Activated B cell treated with CpG ODN at 0.5 μM for 24 hours (primary cell): ENCODE measurements at regions not wholly inside any gene's neighbourhood (a gene's known extent, or its start where the extent isn't known, plus 50 kb on each side); places are given as distances from the start of the nearest gene placed in this dataset.

Experiments used
- ATAC-seq: fragments of 200-7000 bp; cut with Tn5 transposase; one replicate; pipeline ENCODE4 v1.10.0; 2021; ENCODE audit warnings: low read depth, mild to moderate bottlenecking, moderate library complexity
- CTCF ChIA-PET: fragments of 350-600 bp; sonication (Branson Sonifier 250); formaldehyde crosslinking; loops from one replicate; lab custom pipeline; 2021; ENCODE audit warnings: antibody characterized with exemption; lab: Charles Lee
- POLR2A ChIA-PET: fragments of 350-600 bp; sonication (Branson Sonifier 250); formaldehyde crosslinking; loops from one replicate; lab custom pipeline; 2021; ENCODE audit warnings: antibody characterized with exemption; lab: Charles Lee
- DNase-seq: peaks from one replicate; pipeline ENCODE4 v3.0.0; 2022
- H3K27ac Mint-ChIP-seq: one replicate; pipeline ENCODE4 v1.8.0; 2020; ENCODE audit warnings: mixed read lengths
- H3K27me3 Mint-ChIP-seq: one replicate; pipeline ENCODE4 v1.8.0; 2021; ENCODE audit warnings: mixed read lengths
- H3K36me3 Mint-ChIP-seq: one replicate; pipeline ENCODE4 v1.8.0; 2021; ENCODE audit warnings: low read depth, mixed read lengths
- H3K4me1 Mint-ChIP-seq: one replicate; pipeline ENCODE4 v1.8.0; 2021; ENCODE audit warnings: mixed read lengths
- H3K4me3 Mint-ChIP-seq: one replicate; pipeline ENCODE4 v1.8.0; 2020; ENCODE audit warnings: mild to moderate bottlenecking, mixed read lengths
- H3K9me3 Mint-ChIP-seq: one replicate; pipeline ENCODE4 v1.8.0; 2020; ENCODE audit warnings: mixed read lengths
- CTCF ChIP-seq: fragments of 200-600 bp; IDR thresholded peaks from one replicate; pipeline ENCODE4 v1.8.0; 2022; ENCODE audit warnings: antibody characterized with exemption, mild to moderate bottlenecking
- intact Hi-C: fragments of 100-400 bp; cut with micrococcal nuclease; formaldehyde crosslinking; loops from one replicate; pipeline ENCODE4 v1.15.1; 2024

DNA sequence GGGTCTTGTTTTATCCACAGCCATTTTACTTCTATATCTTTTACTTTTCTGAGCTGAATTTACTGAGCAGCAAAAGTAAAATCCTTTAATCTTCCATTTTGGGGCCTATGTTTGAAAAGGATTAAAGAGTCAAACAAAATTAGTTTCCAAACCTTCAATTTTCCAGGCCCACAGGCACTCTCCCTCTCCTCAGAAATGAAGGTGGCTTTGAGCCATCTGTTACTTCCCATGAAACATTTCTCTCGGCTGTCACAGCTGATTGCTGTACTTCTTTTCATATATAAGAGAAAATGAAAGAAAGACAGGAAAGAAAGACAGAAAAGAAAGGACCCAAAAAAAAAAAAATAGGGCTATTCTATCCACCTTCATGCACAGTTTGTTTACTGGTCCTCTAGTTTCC lies 194.9 kb downstream of the LACC1 start:
- Mint-ChIP-seq H3K4me3 (no peak overlapping the region), H3K27ac (no peak overlapping the region), H3K4me1 (no peaks in the 10 kb centered on the region), H3K36me3 (no peaks in the 10 kb centered on the region), H3K9me3 (peaks cover 13% of the 10 kb centered on the region), H3K27me3 (peaks cover 5% of the 10 kb centered on the region)
- intact Hi-C loops = no loop called here
- TF ChIP-seq CTCF = no peak
- CTCF ChIA-PET = no interaction called here
- no peak for DNase-seq
- ATAC-seq = no peak
- POLR2A ChIA-PET = no interaction called here

DNA sequence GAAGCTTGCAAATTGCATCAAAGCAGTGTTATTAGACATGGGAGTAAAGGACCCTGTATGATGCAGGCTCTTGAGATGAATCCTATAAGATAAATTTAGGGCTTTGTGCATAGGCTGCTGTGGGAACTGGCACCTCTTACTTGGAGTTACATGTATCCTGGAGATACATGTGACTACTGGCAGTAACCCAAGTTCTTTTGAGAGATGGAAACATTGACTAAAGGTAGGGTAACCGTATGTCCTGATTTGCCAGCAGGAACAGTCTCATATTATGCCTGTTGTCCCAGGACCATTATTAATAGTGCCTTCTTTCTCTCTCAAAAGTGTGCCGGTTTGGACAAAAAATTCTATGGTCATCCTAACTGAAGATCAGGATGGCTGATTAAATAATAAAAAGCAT lies 195.4 kb downstream of the LACC1 start:
- intact Hi-C loops = no loop called here
- Mint-ChIP-seq H3K4me1 (no peaks in the 10 kb centered on the region), H3K9me3 (peaks cover 13% of the 10 kb centered on the region), H3K36me3 (no peaks in the 10 kb centered on the region), H3K27ac (no peak overlapping the region), H3K27me3 (peaks cover 3% of the 10 kb centered on the region), H3K4me3 (no peak overlapping the region)
- TF ChIP-seq CTCF = no peak
- no peak for DNase-seq
- POLR2A ChIA-PET = no interaction called here
- CTCF ChIA-PET = no interaction called here
- ATAC-seq = no peak

DNA sequence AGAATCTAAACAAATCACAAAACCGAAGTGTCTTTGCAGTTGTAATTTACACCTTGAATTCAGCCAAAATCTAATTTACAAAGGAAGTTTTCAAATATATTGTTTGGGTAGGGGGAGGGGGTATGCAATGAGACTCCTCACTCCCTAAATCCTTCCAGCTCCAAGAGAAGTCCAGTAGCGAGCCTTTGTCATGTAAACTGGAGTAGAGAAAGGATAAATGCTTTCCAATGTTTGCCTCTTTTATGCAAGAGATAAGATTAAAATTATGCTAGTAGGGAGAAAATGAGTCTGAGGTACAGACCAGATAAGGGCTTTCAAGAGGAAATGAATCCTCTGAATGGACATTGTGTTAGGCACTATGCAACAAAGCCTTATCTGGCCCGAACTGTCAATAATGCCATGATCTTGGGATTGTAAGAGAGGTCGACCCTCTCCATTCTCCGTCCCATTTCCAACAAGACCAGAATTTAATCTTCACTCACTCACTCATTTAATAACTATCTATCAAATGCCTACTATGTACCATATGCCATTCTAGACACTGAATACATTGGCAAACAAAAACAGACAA lies 199.2 kb downstream of the LACC1 start:
- no peak overlapping the region for H3K4me3 Mint-ChIP-seq
- intact Hi-C loops = no loop called here
- peaks cover 5% of the 10 kb centered on the region for H3K27me3 Mint-ChIP-seq
- DNase-seq (no peak), ATAC-seq (no peak)
- H3K36me3 Mint-ChIP-seq = no peaks in the 10 kb centered on the region
- no peak overlapping the region for H3K27ac Mint-ChIP-seq
- H3K4me1 Mint-ChIP-seq = no peaks in the 10 kb centered on the region
- TF ChIP-seq CTCF = no peak
- POLR2A ChIA-PET = no interaction called here
- CTCF ChIA-PET = no interaction called here
- peaks cover 6% of the 10 kb centered on the region for H3K9me3 Mint-ChIP-seq

- ATAC-seq (no peak), DNase-seq (no peak)
- Mint-ChIP-seq H3K9me3 (peaks cover 6% of the 10 kb centered on the region), H3K36me3 (no peaks in the 10 kb centered on the region), H3K27me3 (peaks cover 2% of the 10 kb centered on the region), H3K4me1 (no peaks in the 10 kb centered on the region), H3K27ac (no peak overlapping the region), H3K4me3 (no peak overlapping the region)
- intact Hi-C loops = no loop called here
- no peak for TF ChIP-seq CTCF
- ChIA-PET CTCF (no interaction called here), POLR2A (no interaction called here)
These were observed 199.9 kb downstream of the LACC1 start for GRCh38 chr13:44079413-44080205.

DNA sequence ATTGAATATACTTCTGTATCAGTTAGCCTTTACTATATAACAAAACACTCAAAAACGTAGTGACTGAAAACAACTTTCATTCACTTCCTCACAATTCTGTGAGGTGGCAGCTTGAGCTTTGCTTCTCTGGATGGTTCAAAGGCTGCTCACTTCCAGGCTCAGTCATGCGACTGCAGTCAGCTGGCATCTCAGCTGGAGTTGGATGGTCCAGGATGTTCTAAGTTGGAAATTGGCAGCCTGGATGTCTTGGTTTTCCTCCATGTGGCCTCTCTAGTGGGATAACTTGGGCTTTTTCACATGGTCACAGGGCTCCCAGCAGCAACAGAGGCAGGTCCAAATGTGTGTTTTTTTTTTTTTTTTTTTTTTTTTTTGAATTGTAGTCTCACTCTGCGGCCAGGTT lies 204.4 kb downstream of the LACC1 start:
- H3K36me3 Mint-ChIP-seq = no peaks in the 10 kb centered on the region
- H3K4me3 Mint-ChIP-seq = no peak overlapping the region
- DNase-seq (no peak), ATAC-seq (no peak)
- H3K9me3 Mint-ChIP-seq = peaks cover 6% of the 10 kb centered on the region
- ChIA-PET POLR2A (no interaction called here), CTCF (no interaction called here)
- no peak for TF ChIP-seq CTCF
- H3K4me1 Mint-ChIP-seq = peaks cover 3% of the 10 kb centered on the region
- H3K27me3 Mint-ChIP-seq = peaks cover 6% of the 10 kb centered on the region
- H3K27ac Mint-ChIP-seq = no peak overlapping the region
- intact Hi-C loops = no loop called here
